Nephron (organoid): ENCODE measurements at regions not wholly inside any gene's neighbourhood (a gene's known extent, or its start where the extent isn't known, plus 50 kb on each side); places are given as distances from the start of the nearest gene placed in this dataset.

Experiments used
- H3K27ac Mint-ChIP-seq, 3 experiments: 2 replicates each; pipeline ENCODE4 v1.8.0; 2020; ENCODE audit warnings: mixed read lengths in 3 of 3, mild to moderate bottlenecking in 2 of 3, moderate library complexity in 1 of 3
- H3K27me3 Mint-ChIP-seq: 2 replicates; pipeline ENCODE4 v1.8.0; 2021; ENCODE audit warnings: low read depth, mild to moderate bottlenecking, moderate library complexity, mixed read lengths
- H3K36me3 Mint-ChIP-seq: 2 replicates; pipeline ENCODE4 v1.8.0; 2020; ENCODE audit warnings: low read depth, mixed read lengths
- H3K4me1 Mint-ChIP-seq: 2 replicates; pipeline ENCODE4 v1.8.0; 2020; ENCODE audit warnings: mixed read lengths
- H3K4me3 Mint-ChIP-seq, 3 experiments: 2 replicates each; pipeline ENCODE4 v1.8.0; 2020; ENCODE audit warnings: mild to moderate bottlenecking in 3 of 3, mixed read lengths in 3 of 3, moderate library complexity in 2 of 3
- H3K9me3 Mint-ChIP-seq: 2 replicates; pipeline ENCODE4 v1.8.0; 2020; ENCODE audit warnings: mixed read lengths
- TF ChIP-seq, protein P1 (sequence below), 3 experiments: fragments of 200-600 bp; sonication (generic); IDR thresholded peaks; one replicate each; pipeline ENCODE4 v1.5.0; 2021; ENCODE audit warnings: antibody characterized with exemption in 3 of 3; ENCODE audit not compliant: unreplicated experiment in 3 of 3

DNA sequence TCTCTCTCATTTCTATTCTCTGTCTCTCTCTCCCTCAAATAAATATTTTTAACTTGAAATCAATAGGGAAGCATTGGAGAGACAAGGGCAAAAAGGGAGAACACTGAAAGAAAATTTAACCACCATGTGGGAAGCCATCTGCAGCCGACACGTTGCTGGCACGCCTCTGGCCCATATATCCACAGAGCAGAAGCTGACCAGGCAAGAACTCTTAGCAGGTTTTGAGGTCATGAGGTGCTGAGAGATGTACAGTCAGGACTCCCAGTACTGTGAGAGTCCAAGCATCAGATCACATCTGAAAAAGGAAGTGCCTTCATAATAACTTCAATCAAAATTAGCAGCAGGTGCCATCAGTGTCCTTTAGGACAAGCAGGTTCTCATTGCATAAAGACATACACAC, 156.6 kb downstream of the AKAIN1 start:
- H3K27me3 Mint-ChIP-seq: no peaks in the 10 kb centered on the region
- no peaks in the 10 kb centered on the region for H3K4me1 Mint-ChIP-seq
- peaks cover 8% of the 10 kb centered on the region for H3K36me3 Mint-ChIP-seq
- no peak overlapping the region for H3K27ac Mint-ChIP-seq
- TF ChIP-seq, protein P1, sequence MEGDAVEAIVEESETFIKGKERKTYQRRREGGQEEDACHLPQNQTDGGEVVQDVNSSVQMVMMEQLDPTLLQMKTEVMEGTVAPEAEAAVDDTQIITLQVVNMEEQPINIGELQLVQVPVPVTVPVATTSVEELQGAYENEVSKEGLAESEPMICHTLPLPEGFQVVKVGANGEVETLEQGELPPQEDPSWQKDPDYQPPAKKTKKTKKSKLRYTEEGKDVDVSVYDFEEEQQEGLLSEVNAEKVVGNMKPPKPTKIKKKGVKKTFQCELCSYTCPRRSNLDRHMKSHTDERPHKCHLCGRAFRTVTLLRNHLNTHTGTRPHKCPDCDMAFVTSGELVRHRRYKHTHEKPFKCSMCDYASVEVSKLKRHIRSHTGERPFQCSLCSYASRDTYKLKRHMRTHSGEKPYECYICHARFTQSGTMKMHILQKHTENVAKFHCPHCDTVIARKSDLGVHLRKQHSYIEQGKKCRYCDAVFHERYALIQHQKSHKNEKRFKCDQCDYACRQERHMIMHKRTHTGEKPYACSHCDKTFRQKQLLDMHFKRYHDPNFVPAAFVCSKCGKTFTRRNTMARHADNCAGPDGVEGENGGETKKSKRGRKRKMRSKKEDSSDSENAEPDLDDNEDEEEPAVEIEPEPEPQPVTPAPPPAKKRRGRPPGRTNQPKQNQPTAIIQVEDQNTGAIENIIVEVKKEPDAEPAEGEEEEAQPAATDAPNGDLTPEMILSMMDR (IDR thresholded peaks at IDR 0.05; ENCODE audit: unreplicated experiment in 3 of 3): no peak
- H3K4me3 Mint-ChIP-seq: no peak overlapping the region
- peaks cover 11% of the 10 kb centered on the region for H3K9me3 Mint-ChIP-seq

DNA sequence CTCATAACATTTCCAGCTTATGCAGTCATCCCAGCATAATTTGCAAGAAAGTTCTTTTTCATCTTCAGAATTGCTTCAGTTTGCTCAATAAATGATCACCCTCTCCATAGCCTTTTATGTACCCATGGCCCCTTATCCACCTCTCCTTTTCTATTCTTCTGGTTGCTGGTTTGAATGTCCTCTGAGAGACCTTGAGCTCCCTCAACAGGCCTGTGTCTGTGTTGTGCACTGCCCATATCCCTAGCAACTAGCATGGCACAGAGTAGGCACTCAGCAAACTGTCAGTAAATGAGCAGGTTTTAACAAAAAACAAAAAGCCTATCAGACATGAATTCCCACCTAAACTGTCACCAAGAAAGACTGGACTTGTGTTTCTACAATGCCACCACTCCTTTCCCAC, 160.5 kb downstream of the AKAIN1 start:
- H3K4me3 Mint-ChIP-seq: no peak overlapping the region
- H3K27me3 Mint-ChIP-seq: no peaks in the 10 kb centered on the region
- no peaks in the 10 kb centered on the region for H3K4me1 Mint-ChIP-seq
- peaks cover 8% of the 10 kb centered on the region for H3K36me3 Mint-ChIP-seq
- H3K27ac Mint-ChIP-seq: no peak overlapping the region
- peaks cover 27% of the 10 kb centered on the region for H3K9me3 Mint-ChIP-seq
- TF ChIP-seq, protein P1 (IDR thresholded peaks at IDR 0.05; ENCODE audit: unreplicated experiment in 3 of 3): no peak

DNA sequence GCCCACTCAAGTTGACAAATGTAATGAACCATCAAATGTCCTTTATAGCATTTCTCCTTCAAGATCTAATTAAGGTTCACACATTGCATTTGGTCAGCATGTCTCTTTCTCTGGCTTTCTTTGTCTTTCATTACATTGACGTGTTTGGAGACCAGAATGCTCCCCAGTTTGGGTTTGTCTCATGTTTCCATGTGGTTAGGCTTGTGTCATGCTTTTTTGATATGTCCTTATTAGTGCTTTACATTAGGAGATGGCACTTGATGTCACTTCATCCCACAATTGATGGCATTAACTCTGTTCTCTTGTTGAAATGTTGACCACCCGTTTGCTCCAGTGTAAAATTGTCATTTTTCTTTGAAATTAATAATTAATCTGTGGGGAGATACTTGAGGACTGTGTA, 165.8 kb downstream of the AKAIN1 start:
- Mint-ChIP-seq H3K4me3 (no peak overlapping the region), H3K4me1 (no peaks in the 10 kb centered on the region), H3K36me3 (peaks cover 3% of the 10 kb centered on the region), H3K9me3 (peaks cover 21% of the 10 kb centered on the region), H3K27me3 (no peaks in the 10 kb centered on the region), H3K27ac (no peak overlapping the region)
- TF ChIP-seq, protein P1 (IDR thresholded peaks at IDR 0.05; ENCODE audit: unreplicated experiment in 3 of 3): no peak

DNA sequence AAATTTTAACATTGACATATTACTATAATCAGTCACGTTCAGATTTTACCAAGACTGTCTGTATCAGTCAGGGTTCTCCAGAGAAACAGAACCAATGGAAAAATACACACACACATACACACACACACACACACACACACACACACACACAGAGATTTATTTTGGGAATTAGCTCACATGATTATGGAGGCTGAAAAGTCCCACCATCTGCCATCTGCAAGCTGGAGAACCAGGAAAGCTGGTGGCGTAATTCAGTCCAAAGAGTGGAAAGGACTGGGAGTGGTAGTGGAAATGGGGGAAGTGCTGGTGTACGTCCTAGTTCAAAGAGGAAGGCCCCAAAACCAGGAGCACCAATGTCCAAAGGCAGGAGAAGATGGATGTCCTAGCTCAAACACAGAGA, 166.4 kb downstream of the AKAIN1 start:
- Mint-ChIP-seq H3K27ac (no peak overlapping the region), H3K4me1 (no peaks in the 10 kb centered on the region), H3K36me3 (no peaks in the 10 kb centered on the region), H3K9me3 (peaks cover 16% of the 10 kb centered on the region), H3K4me3 (no peak overlapping the region), H3K27me3 (no peaks in the 10 kb centered on the region)
- TF ChIP-seq, protein P1 (IDR thresholded peaks at IDR 0.05; ENCODE audit: unreplicated experiment in 3 of 3): no peak

DNA sequence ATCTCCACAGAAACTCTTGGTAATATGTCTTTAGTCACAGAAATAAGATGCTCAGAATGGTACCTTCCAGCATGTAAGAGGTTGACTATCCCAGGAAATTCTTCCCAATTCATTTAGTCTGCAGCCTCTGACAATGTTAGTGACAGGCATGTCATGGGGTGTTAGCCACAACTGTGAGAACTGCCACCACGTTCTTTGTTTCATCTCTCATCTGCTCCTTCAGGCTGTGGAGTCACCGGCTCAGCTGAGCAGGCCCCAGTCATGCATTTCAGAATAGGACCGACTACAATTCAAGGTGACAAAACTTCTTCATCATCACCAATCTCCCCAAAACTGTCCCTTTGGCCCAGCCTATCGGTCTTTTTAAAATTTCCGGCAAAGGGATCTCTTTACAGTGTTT, 167.5 kb downstream of the AKAIN1 start:
- no peaks in the 10 kb centered on the region for H3K36me3 Mint-ChIP-seq
- H3K9me3 Mint-ChIP-seq: peaks cover 12% of the 10 kb centered on the region
- no peaks in the 10 kb centered on the region for H3K4me1 Mint-ChIP-seq
- no peak overlapping the region for H3K4me3 Mint-ChIP-seq
- TF ChIP-seq, protein P1 (IDR thresholded peaks at IDR 0.05; ENCODE audit: unreplicated experiment in 3 of 3): no peak
- H3K27me3 Mint-ChIP-seq: no peaks in the 10 kb centered on the region
- H3K27ac Mint-ChIP-seq: no peak overlapping the region

DNA sequence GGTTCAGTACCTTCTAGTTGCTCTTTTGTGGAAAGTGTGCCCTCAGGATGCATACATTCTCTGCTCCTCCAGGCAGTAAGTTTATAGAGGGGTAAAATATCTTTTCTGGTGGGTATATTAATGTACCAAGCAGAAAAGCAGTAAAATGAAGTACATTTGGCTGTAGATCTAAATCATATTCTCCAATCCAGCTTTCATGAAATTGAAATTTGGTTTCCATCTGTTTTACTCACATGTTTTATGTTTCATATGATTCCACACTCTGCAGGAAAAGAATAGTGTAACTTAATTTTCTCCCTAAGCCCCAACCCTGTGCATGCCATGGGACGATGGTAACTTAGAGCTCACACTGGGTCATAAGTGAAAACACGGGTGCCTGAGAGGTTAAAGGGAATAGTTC, 172.3 kb downstream of the AKAIN1 start:
- TF ChIP-seq, protein P1 (IDR thresholded peaks at IDR 0.05; ENCODE audit: unreplicated experiment in 3 of 3): no peak
- Mint-ChIP-seq H3K36me3 (no peaks in the 10 kb centered on the region), H3K4me3 (no peak overlapping the region), H3K4me1 (no peaks in the 10 kb centered on the region), H3K27ac (no peak overlapping the region), H3K27me3 (no peaks in the 10 kb centered on the region), H3K9me3 (no peaks in the 10 kb centered on the region)
